AG09319 (cell line): ENCODE measurements at regions not wholly inside any gene's neighbourhood (a gene's known extent, or its start where the extent isn't known, plus 50 kb on each side); places are given as distances from the start of the nearest gene placed in this dataset.
"Not testable (repeated sequence)": the region's sequence is repeated elsewhere in the genome, so short reads cannot be mapped to it uniquely, and the experiment has no call there.

Experiments
- DNase-seq: peaks from one replicate; pipeline ENCODE4 v3.0.0-alpha.2; 2010; ENCODE audit warnings: low read depth; ENCODE audit errors: extremely low read depth
- CTCF ChIP-seq: IDR thresholded peaks from 2 replicates; pipeline ENCODE4 v1.5.1; 2011; ENCODE audit warnings: low read depth, mild to moderate bottlenecking, inconsistent platforms, low read length, moderate library complexity

GRCh38 chr4:58301376-58301999 lies 1191.3 kb upstream of the IGFBP7 start:
- no peak for TF ChIP-seq CTCF
- no peak for DNase-seq

GRCh38 chr4:58286335-58286734 lies 1176.2 kb upstream of the IGFBP7 start:
- no peak for DNase-seq
- TF ChIP-seq CTCF: no peak

GRCh38 chr4:58280928-58281327 lies 1170.7 kb upstream of the IGFBP7 start:
- DNase-seq: not testable (repeated sequence)

GRCh38 chr4:58275856-58276255 lies 1165.7 kb upstream of the IGFBP7 start:
- DNase-seq: no peak
- no peak for TF ChIP-seq CTCF

- no peak for DNase-seq
- no peak for TF ChIP-seq CTCF
Measured at GRCh38 chr4:58274553-58274952, 1164.4 kb upstream of the IGFBP7 start.

GRCh38 chr4:58272311-58272710 lies 1162.1 kb upstream of the IGFBP7 start:
- no peak for TF ChIP-seq CTCF
- no peak for DNase-seq

GRCh38 chr4:58265734-58266133 lies 1155.5 kb upstream of the IGFBP7 start:
- no peak for TF ChIP-seq CTCF
- no peak for DNase-seq

- TF ChIP-seq CTCF: no peak
- no peak for DNase-seq
Measured at GRCh38 chr4:58261526-58261925, 1151.3 kb upstream of the IGFBP7 start.
